ENCODE measurements at regions not wholly inside any gene's neighbourhood (a gene's known extent, or its start where the extent isn't known, plus 50 kb on each side); places are given as distances from the start of the nearest gene placed in this dataset.

DNA sequence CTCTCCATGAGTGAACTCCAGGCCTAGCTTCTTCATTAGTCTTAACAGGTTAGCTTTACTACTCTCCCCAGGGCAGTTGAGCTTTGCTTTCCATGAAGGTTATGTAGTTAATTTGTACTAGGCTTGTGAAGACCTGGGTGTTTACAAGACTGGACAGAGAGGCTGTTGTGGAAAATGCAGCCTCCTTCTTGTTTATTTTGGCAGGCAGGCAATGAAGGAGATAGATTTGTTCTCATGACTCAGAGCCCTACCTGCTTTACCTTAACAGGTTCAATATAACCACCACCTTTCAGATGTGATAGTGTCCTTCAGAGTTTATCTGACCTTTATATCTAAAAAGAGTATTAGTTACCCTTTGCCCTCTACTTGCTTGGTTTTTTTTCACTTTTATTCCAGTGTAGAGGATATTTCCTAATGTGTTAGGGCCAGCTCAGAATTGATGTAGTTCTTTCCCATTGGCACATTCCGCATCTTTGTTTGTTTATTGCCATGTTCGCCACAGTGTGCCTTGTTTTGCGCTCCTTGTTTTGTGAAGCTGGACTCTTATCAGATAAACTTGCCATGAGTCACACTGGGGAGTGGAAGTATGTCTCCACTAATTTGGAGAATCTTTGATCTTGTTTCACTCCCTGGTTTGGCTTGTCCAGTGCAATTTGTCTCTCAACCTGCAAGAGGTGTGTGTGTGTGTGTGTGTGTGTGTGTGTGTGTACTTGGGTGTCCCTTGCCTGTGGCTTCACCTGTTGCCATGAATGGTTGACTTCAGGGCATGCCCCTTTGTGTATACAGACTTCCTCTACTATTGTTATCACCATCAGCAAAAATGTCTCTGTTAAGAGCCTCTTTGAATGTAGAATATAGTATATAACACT, 87.4 kb upstream of the MACF1 start (continued):
- TF ChIP-seq, protein P1, sequence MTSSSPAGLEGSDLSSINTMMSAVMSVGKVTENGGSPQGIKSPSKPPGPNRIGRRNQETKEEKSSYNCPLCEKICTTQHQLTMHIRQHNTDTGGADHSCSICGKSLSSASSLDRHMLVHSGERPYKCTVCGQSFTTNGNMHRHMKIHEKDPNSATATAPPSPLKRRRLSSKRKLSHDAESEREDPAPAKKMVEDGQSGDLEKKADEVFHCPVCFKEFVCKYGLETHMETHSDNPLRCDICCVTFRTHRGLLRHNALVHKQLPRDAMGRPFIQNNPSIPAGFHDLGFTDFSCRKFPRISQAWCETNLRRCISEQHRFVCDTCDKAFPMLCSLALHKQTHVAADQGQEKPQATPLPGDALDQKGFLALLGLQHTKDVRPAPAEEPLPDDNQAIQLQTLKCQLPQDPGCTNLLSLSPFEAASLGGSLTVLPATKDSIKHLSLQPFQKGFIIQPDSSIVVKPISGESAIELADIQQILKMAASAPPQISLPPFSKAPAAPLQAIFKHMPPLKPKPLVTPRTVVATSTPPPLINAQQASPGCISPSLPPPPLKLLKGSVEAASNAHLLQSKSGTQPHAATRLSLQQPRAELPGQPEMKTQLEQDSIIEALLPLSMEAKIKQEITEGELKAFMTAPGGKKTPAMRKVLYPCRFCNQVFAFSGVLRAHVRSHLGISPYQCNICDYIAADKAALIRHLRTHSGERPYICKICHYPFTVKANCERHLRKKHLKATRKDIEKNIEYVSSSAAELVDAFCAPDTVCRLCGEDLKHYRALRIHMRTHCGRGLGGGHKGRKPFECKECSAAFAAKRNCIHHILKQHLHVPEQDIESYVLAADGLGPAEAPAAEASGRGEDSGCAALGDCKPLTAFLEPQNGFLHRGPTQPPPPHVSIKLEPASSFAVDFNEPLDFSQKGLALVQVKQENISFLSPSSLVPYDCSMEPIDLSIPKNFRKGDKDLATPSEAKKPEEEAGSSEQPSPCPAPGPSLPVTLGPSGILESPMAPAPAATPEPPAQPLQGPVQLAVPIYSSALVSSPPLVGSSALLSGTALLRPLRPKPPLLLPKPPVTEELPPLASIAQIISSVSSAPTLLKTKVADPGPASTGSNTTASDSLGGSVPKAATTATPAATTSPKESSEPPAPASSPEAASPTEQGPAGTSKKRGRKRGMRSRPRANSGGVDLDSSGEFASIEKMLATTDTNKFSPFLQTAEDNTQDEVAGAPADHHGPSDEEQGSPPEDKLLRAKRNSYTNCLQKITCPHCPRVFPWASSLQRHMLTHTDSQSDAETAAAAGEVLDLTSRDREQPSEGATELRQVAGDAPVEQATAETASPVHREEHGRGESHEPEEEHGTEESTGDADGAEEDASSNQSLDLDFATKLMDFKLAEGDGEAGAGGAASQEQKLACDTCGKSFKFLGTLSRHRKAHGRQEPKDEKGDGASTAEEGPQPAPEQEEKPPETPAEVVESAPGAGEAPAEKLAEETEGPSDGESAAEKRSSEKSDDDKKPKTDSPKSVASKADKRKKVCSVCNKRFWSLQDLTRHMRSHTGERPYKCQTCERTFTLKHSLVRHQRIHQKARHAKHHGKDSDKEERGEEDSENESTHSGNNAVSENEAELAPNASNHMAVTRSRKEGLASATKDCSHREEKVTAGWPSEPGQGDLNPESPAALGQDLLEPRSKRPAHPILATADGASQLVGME (CRISPR knock-in tag; IDR thresholded peaks at IDR 0.05) = no peak
- TF ChIP-seq, protein P2, sequence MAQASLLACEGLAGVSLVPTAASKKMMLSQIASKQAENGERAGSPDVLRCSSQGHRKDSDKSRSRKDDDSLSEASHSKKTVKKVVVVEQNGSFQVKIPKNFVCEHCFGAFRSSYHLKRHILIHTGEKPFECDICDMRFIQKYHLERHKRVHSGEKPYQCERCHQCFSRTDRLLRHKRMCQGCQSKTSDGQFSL (CRISPR knock-in tag; IDR thresholded peaks at IDR 0.05) = no peak
- TF ChIP-seq, protein P2 (tag; IDR thresholded peaks at IDR 0.05) = no peak
- TF ChIP-seq CCNT2 (IDR thresholded peaks at IDR 0.05; ENCODE audit: borderline replicate concordance, extremely low read depth, insufficient read length, low read depth, low read length) = no peak
- TF ChIP-seq ZNF24 (IDR thresholded peaks at IDR 0.05) = no peak
- TF ChIP-seq MIER1 (IDR thresholded peaks at IDR 0.05; ENCODE audit: low read depth) = no peak
- TF ChIP-seq, protein P3, sequence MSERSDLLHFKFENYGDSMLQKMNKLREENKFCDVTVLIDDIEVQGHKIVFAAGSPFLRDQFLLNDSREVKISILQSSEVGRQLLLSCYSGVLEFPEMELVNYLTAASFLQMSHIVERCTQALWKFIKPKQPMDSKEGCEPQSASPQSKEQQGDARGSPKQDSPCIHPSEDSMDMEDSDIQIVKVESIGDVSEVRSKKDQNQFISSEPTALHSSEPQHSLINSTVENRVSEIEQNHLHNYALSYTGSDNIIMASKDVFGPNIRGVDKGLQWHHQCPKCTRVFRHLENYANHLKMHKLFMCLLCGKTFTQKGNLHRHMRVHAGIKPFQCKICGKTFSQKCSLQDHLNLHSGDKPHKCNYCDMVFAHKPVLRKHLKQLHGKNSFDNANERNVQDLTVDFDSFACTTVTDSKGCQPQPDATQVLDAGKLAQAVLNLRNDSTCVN (CRISPR knock-in tag; IDR thresholded peaks at IDR 0.05) = peak; percentile 70; the same call in 1 of the 2 replicates
- no peak for TF ChIP-seq TCFL5 (CRISPR knock-in tag; conservative IDR thresholded peaks at IDR 0.05)
- TF ChIP-seq RUNX1 (IDR thresholded peaks at IDR 0.05; ENCODE audit: low read depth) = no peak
- TF ChIP-seq MEIS2 (IDR thresholded peaks at IDR 0.05; ENCODE audit: partially characterized antibody) = no peak
- 0 out of 2 replicates have a peak, but pooled peaks have one; percentile 75 for TF ChIP-seq HDGF (IDR thresholded peaks at IDR 0.05)
- no peak for TF ChIP-seq MYBL2 (IDR thresholded peaks at IDR 0.05; ENCODE audit: low read depth)
- no peak for TF ChIP-seq MYBL2 (CRISPR knock-in tag; IDR thresholded peaks at IDR 0.05; ENCODE audit: borderline replicate concordance)
- no peak for TF ChIP-seq SP2 (IDR thresholded peaks at IDR 0.05; ENCODE audit: extremely low read depth, low read depth, low read length, poor library complexity, severe bottlenecking)
- TF ChIP-seq, protein P4, sequence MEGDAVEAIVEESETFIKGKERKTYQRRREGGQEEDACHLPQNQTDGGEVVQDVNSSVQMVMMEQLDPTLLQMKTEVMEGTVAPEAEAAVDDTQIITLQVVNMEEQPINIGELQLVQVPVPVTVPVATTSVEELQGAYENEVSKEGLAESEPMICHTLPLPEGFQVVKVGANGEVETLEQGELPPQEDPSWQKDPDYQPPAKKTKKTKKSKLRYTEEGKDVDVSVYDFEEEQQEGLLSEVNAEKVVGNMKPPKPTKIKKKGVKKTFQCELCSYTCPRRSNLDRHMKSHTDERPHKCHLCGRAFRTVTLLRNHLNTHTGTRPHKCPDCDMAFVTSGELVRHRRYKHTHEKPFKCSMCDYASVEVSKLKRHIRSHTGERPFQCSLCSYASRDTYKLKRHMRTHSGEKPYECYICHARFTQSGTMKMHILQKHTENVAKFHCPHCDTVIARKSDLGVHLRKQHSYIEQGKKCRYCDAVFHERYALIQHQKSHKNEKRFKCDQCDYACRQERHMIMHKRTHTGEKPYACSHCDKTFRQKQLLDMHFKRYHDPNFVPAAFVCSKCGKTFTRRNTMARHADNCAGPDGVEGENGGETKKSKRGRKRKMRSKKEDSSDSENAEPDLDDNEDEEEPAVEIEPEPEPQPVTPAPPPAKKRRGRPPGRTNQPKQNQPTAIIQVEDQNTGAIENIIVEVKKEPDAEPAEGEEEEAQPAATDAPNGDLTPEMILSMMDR (IDR thresholded peaks at IDR 0.05 in 2 of 3, conservative IDR thresholded peaks at IDR 0.05 in 1 of 3; ENCODE audit: insufficient read depth in 2 of 3, low read depth in 1 of 3, low read length in 3 of 3) = no peak
- TF ChIP-seq MAZ (CRISPR knock-in tag; conservative IDR thresholded peaks at IDR 0.05 in 1 of 2, IDR thresholded peaks at IDR 0.05 in 1 of 2) = peak in 1 of 2 experiments; percentile 28; a peak in 1 of 4 replicates
- no peak for TF ChIP-seq ZNF589 (CRISPR knock-in tag; IDR thresholded peaks at IDR 0.05; ENCODE audit: low read depth)
